ENCODE measurements at regions not wholly inside any gene's neighbourhood (a gene's known extent, or its start where the extent isn't known, plus 50 kb on each side); places are given as distances from the start of the nearest gene placed in this dataset.

DNA sequence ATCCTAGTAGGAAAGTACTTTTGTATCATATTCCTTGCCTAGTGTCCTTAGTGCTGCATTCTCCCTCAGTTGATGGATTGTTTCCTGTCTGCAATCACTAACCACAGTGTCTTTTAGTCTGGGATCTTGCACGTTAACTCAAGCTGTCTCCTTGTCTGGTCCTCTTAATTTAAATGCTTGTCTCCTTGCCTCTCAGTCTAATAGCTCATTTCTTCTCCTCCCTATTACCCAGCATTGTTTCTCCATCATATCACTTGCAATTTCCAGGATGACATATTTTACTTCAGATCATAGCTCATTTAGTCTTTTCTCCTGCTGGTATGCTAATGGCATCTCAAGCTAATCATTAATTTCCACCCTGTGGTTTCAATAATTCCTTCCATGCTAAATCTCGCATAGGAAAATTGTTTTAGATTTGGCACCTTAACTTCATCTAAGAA lies 2052.0 kb upstream of the C9orf72 start:
- H3K27me3 ChIP-seq (ENCODE audit: insufficient read depth, low read length): no peaks in the 10 kb centered on the region
- H3K23ac ChIP-seq (ENCODE audit: insufficient read length, low read depth, low read length): no peak overlapping the region
- H3K4me1 Mint-ChIP-seq: peaks cover 4 to 5% of the 10 kb centered on the region in 2 experiments; a peak in 3 of 4 replicates
- no peak overlapping the region for H3K4me2 ChIP-seq (ENCODE audit: insufficient read depth, insufficient read length, low read length)
- no peaks in the 10 kb centered on the region for H3K79me2 ChIP-seq (ENCODE audit: insufficient read depth, low read length)
- H4K8ac ChIP-seq (replicated peaks; ENCODE audit: insufficient read length, low read depth, low read length): no peak overlapping the region
- no peak overlapping the region for H3K9ac ChIP-seq (ENCODE audit: extremely low read depth, insufficient read length, low read length)
- H3K14ac ChIP-seq (ENCODE audit: insufficient read depth, low read length): no peak overlapping the region
- WGBS (ENCODE audit: extremely low coverage, insufficient read length, low lambda C conversion rate): no CpG with 5 or more reads among the region's 2 CpGs
- H3K36me3 Mint-ChIP-seq (ENCODE audit: insufficient read depth in 1 of 3, low read depth in 3 of 3): no peaks in the 10 kb centered on the region
- H3T11ph ChIP-seq (ENCODE audit: low read length): no peak overlapping the region
- no peak overlapping the region for H4K91ac ChIP-seq (ENCODE audit: insufficient read length, low read depth, low read length)
- no peak overlapping the region for H3K4ac ChIP-seq (ENCODE audit: low read depth, low read length)
- no peak overlapping the region for H3K18ac ChIP-seq (ENCODE audit: insufficient read length, low read depth, low read length)
- no peak overlapping the region for H2BK15ac ChIP-seq (ENCODE audit: low read depth, low read length)
- peak overlapping the region in 1 of 3 experiments; percentile 45; a peak in 2 of 7 replicates for H3K27ac Mint-ChIP-seq
- H2AFZ ChIP-seq (ENCODE audit: low read length): peak overlapping the region; percentile 33
- H3K9me3 ChIP-seq (ENCODE audit: control insufficient read depth, low read depth, low read length): no peaks in the 10 kb centered on the region
- no peak overlapping the region for H3K4me3 Mint-ChIP-seq
- no peaks in the 10 kb centered on the region for H3K9me3 Mint-ChIP-seq
- no peak overlapping the region for H2BK5ac ChIP-seq (ENCODE audit: insufficient read length, low read length)
- no peak for DNase-seq
- no peaks in the 10 kb centered on the region for H3K27me3 Mint-ChIP-seq (ENCODE audit: low read depth)
- TF ChIP-seq, protein P1, sequence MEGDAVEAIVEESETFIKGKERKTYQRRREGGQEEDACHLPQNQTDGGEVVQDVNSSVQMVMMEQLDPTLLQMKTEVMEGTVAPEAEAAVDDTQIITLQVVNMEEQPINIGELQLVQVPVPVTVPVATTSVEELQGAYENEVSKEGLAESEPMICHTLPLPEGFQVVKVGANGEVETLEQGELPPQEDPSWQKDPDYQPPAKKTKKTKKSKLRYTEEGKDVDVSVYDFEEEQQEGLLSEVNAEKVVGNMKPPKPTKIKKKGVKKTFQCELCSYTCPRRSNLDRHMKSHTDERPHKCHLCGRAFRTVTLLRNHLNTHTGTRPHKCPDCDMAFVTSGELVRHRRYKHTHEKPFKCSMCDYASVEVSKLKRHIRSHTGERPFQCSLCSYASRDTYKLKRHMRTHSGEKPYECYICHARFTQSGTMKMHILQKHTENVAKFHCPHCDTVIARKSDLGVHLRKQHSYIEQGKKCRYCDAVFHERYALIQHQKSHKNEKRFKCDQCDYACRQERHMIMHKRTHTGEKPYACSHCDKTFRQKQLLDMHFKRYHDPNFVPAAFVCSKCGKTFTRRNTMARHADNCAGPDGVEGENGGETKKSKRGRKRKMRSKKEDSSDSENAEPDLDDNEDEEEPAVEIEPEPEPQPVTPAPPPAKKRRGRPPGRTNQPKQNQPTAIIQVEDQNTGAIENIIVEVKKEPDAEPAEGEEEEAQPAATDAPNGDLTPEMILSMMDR (conservative IDR thresholded peaks at IDR 0.05): no peak
- H2BK120ac ChIP-seq (ENCODE audit: low read depth, low read length, poor library complexity, severe bottlenecking): no peak overlapping the region
- H2BK12ac ChIP-seq (ENCODE audit: insufficient read length, low read depth, low read length): no peak overlapping the region
- H3K56ac ChIP-seq (ENCODE audit: insufficient read length, low read depth, low read length): no peak overlapping the region
- no peaks in the 10 kb centered on the region for H4K20me1 ChIP-seq (ENCODE audit: control insufficient read depth, insufficient read depth, insufficient read length)
- H3K27ac ChIP-seq (ENCODE audit: insufficient read length, low read depth, low read length): no peak overlapping the region
- H3K4me1 ChIP-seq (ENCODE audit: insufficient read depth, low read length): no peaks in the 10 kb centered on the region; the same call in 1 of the 2 replicates
- H3K23me2 ChIP-seq (ENCODE audit: insufficient read length, low read depth, low read length, poor library complexity, severe bottlenecking): no peaks in the 10 kb centered on the region
- no peak overlapping the region for H4K5ac ChIP-seq (ENCODE audit: insufficient read length, low read depth, low read length)
- no peak overlapping the region for H2AK5ac ChIP-seq (ENCODE audit: insufficient read length, low read length)
- no peak overlapping the region for H2BK20ac ChIP-seq (ENCODE audit: low read depth, low read length, poor library complexity, severe bottlenecking)
- H3K79me1 ChIP-seq (ENCODE audit: insufficient read depth, low read depth, low read length, poor library complexity, severe bottlenecking): no peaks in the 10 kb centered on the region

Data from H9 (cell line).